ENCODE measurements at regions not wholly inside any gene's neighbourhood (a gene's known extent, or its start where the extent isn't known, plus 50 kb on each side); places are given as distances from the start of the nearest gene placed in this dataset.

DNA sequence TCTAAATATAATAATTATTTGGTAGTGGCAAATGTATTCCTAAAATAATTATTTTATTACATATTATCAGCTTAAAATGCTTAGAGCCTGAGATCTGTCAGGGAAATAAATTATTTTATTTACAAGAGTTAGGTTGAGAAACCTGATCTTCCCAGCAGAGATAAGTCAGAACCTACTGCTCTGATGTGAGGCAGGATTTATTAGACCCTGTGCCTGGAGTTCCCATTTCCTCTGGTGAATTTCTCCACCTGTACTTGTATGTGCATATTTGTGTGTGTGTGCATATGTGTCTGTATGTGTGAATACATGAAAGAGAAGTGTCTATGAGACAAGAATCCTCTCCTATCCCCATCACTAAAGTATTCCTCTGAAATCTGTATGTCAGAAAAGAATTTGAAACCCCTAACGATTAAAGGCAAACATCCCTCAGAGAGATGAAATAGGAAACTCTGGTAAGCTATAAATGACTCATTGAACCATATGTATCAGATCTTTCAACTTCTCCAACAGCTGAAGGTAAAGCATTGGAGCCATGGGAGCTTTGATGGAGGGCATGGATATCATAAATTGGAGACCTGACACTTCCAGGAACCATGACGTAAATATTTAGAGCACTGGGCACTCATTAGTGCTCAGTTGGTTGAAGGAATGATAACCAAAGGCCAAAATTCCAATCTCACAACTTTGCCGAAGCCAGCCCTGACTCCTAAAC lies 190.9 kb downstream of the XPNPEP1 start:
- no peak for TF ChIP-seq EZH2 (IDR thresholded peaks at IDR 0.05)
- TF ChIP-seq POLR2AphosphoS5 (IDR thresholded peaks at IDR 0.05; ENCODE audit: borderline replicate concordance, low read depth, low read length): no peak

All from SK-N-MC (cell line).